Breast epithelium (tissue), 4 donors: ENCODE measurements at regions not wholly inside any gene's neighbourhood (a gene's known extent, or its start where the extent isn't known, plus 50 kb on each side); places are given as distances from the start of the nearest gene placed in this dataset.
A peak's percentile ranks its signal among the peaks of the same experiment; 100 is the strongest.
"Not testable (repeated sequence)": the region's sequence is repeated elsewhere in the genome, so short reads cannot be mapped to it uniquely, and the experiment has no call there.

ENCODE experiments used
- DNase-seq, 2 donors: peaks; one replicate each; pipeline ENCODE4 v3.0.0-alpha.2; 2019; ENCODE audit warnings: low spot score in 2 of 2
- H3K27ac ChIP-seq, 2 donors: fragments of 200-600 bp; sonication (generic) in 1 of 2; one replicate each; pipeline ENCODE4 v1.5.1; 2016 to 2019; ENCODE audit warnings: mild to moderate bottlenecking in 1 of 2
- H3K27me3 ChIP-seq, 2 donors: fragments of 200-600 bp; sonication (generic) in 1 of 2; one replicate each; pipeline versions ENCODE4 v1.5.1 to v1.6.0; 2017 to 2019; ENCODE audit warnings: control low read depth in 1 of 2, mild to moderate bottlenecking in 1 of 2
- H3K36me3 ChIP-seq: fragments of 200-600 bp; one replicate; pipeline ENCODE4 v1.5.1; 2019
- H3K4me1 ChIP-seq, 2 donors: fragments of 200-600 bp; sonication (generic); one replicate each; pipeline ENCODE4 v1.5.1; 2016 to 2019; ENCODE audit warnings: control low read depth in 1 of 2
- H3K4me3 ChIP-seq, 3 donors: fragments of 200-600 bp; sonication (generic); 1 replicate in 2 of 3; 2 replicates in 1 of 3; pipeline ENCODE4 v1.5.1; 2016 to 2019; ENCODE audit warnings: mild to moderate bottlenecking in 3 of 3, moderate library complexity in 2 of 3
- H3K9me3 ChIP-seq, 2 donors: fragments of 200-600 bp; sonication (generic) in 1 of 2; one replicate each; pipeline ENCODE4 v1.5.1; 2016 to 2019; ENCODE audit warnings: control low read depth in 1 of 2
- CTCF ChIP-seq, 3 donors: fragments of 450-650 bp; IDR thresholded peaks; one replicate each; pipeline ENCODE4 v1.5.1; 2016 to 2017; ENCODE audit warnings: antibody characterized with exemption in 3 of 3, mild to moderate bottlenecking in 3 of 3, moderate library complexity in 3 of 3
- POLR2A ChIP-seq: fragments of 450-650 bp; IDR thresholded peaks from one replicate; pipeline ENCODE4 v1.6.1; 2016; ENCODE audit warnings: antibody characterized with exemption, mild to moderate bottlenecking, moderate library complexity
- POLR2AphosphoS5 ChIP-seq, 3 donors: sonication (generic); formaldehyde crosslinking; IDR thresholded peaks; one replicate each; pipeline ENCODE4 v1.6.1; 2017; ENCODE audit warnings: antibody characterized with exemption in 3 of 3
- intact Hi-C: fragments of 100-400 bp; cut with DNase I; formaldehyde crosslinking; loops from one replicate; pipeline ENCODE4 v1.15.1; 2023; ENCODE audit warnings: low total_unique reads

DNA sequence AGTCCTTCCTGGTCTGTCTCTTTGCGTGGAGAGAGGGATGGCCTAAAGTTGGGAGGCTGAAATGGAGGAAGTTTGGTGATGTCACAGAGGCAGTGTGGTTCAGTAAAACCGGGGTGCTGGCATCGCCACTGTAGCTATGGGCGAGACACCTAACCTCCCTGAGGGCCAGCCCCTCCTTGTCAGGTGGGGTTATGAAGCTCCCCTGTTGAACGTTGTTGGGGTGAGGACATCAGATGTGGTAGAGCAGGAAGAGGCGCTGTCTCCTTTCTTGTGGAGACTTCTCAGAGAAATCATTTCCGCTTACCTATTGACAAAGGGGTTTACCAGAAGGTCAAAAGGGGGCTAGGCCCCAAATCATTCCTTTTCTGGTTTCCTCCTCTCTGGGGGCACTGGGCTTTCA is 294.7 kb downstream of the SIPA1L2 start:
- Histone ChIP-seq H3K4me1 (no peaks in the 10 kb centered on the region), H3K36me3 (no peaks in the 10 kb centered on the region), H3K9me3 (no peaks in the 10 kb centered on the region), H3K4me3 (no peak overlapping the region), H3K27me3 (no peaks in the 10 kb centered on the region), H3K27ac (no peak overlapping the region)
- intact Hi-C loops, result no loop called here
- TF ChIP-seq POLR2AphosphoS5 (IDR thresholded peaks at IDR 0.05) (no peak), CTCF (IDR thresholded peaks at IDR 0.05) (no peak), POLR2A (no peak)
- no peak for DNase-seq

GRCh38 chr1:232334811-232335210 is 295.1 kb downstream of the SIPA1L2 start:
- no peaks in the 10 kb centered on the region for H3K4me1 ChIP-seq
- no peak overlapping the region for H3K4me3 ChIP-seq
- no peaks in the 10 kb centered on the region for H3K36me3 ChIP-seq
- peak; percentile 54 to 60 for DNase-seq
- intact Hi-C loops, result no loop called here
- no peaks in the 10 kb centered on the region for H3K27me3 ChIP-seq
- TF ChIP-seq POLR2AphosphoS5 (IDR thresholded peaks at IDR 0.05) (no peak), POLR2A (no peak), CTCF (IDR thresholded peaks at IDR 0.05) (no peak)
- no peak overlapping the region for H3K27ac ChIP-seq
- H3K9me3 ChIP-seq, result no peaks in the 10 kb centered on the region

- H3K4me3 ChIP-seq, result no peak overlapping the region
- intact Hi-C loops, result no loop called here
- H3K4me1 ChIP-seq, result no peaks in the 10 kb centered on the region
Measured at GRCh38 chr1:232334246-232334645, 295.7 kb downstream of the SIPA1L2 start.

DNA sequence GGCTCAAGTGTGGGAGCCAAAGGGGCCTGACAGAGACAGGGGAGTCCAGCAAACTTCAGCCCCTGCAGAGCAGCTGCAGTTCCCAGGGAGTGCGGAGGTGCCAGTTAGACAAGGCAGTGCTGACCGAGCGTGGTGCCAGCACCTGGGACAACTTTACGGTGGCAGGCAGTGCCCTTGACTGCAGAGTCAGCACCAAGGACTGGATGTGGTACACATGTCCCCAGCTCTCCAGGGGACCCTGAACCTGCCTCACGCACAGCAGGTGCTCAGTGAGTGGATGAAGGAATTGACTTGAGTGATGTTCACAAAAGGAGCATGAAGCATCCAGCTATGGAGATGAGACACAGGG is 296.5 kb downstream of the SIPA1L2 start:
- H3K27ac ChIP-seq, result no peak overlapping the region
- H3K9me3 ChIP-seq, result no peaks in the 10 kb centered on the region
- no peak overlapping the region for H3K4me3 ChIP-seq
- intact Hi-C loops, result no loop called here
- no peak for TF ChIP-seq CTCF (IDR thresholded peaks at IDR 0.05)
- no peak for TF ChIP-seq POLR2A
- TF ChIP-seq POLR2AphosphoS5 (IDR thresholded peaks at IDR 0.05), result no peak
- no peaks in the 10 kb centered on the region for H3K4me1 ChIP-seq
- no peaks in the 10 kb centered on the region for H3K27me3 ChIP-seq
- DNase-seq, result no peak
- no peaks in the 10 kb centered on the region for H3K36me3 ChIP-seq

More at GRCh38 chr1:232334246-232334645, 295.7 kb downstream of the SIPA1L2 start:
- DNase-seq, result no peak
- no peak for TF ChIP-seq POLR2A
- no peak for TF ChIP-seq POLR2AphosphoS5 (IDR thresholded peaks at IDR 0.05)
- TF ChIP-seq CTCF (IDR thresholded peaks at IDR 0.05), result no peak
- Histone ChIP-seq H3K9me3 (no peaks in the 10 kb centered on the region), H3K27ac (no peak overlapping the region), H3K27me3 (no peaks in the 10 kb centered on the region), H3K36me3 (no peaks in the 10 kb centered on the region)

DNA sequence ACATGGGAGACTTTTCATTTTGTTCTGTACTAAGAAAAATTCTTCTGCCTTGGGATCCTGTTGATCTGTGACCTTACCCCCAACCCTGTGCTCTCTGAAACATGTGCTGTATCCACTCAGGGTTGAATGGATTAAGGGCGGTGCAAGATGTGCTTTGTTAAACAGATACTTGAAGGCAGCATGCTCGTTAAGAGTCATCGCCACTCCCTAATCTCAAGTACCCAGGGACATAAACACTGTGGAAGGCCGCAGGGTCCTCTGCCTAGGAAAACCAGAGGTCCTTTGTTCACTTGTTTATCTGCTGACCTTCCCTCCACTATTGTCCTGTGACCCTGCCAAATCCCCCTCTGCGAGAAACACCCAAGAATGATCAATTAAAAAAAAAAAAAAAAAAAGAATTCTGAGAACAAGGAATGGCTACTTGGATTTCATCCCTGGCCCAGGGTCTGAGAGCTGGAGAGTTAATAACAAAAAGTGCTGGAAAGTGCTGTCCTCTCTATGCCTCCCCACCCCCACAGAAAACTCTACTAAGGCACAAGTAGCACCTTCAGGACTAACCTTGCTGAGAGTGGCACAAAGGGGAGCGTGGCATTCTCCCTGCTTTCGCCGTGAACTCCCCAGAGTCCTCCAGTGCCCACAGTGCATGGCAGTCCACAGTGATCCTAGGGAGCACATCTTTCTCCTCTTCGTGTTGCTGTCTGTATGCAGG is 297.1 kb downstream of the SIPA1L2 start:
- H3K4me1 ChIP-seq, H3K27ac ChIP-seq, H3K4me3 ChIP-seq, H3K27me3 ChIP-seq, intact Hi-C loops, H3K36me3 ChIP-seq, H3K9me3 ChIP-seq, DNase-seq: not testable (repeated sequence)
